ENCODE measurements at regions not wholly inside any gene's neighbourhood (a gene's known extent, or its start where the extent isn't known, plus 50 kb on each side); places are given as distances from the start of the nearest gene placed in this dataset.

DNA sequence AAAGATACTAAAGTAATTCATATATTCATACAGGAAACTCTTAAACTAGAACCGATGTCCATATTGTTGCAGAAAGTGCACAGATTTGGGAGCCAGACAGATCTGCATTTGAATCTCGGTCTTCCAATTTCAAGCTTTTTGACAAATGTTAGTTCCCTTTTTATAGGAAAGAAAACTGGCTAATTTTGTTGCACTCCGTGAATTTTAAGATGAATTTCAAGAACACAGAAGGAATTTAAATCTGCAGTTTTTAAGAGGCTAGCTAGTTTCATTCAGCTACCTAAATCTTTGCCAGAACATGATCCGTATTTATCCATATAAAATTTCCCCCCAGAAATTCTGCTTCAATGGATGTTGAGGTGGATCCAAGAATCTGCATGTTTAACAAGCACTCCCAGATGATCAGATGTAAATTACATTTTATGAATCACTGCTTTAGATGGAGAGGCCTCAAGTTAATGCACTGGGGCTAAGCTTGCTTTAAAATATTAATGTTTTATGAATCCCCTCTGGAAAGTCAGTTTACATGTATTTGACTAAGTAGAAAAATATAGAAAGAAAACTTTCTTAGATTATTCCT lies 1296.3 kb upstream of the CADM2 start:
- FAIRE-seq (no peak), DNase-seq (ENCODE audit: insufficient read length, low spot score) (no peak)
- TF ChIP-seq POU2F2 (IDR thresholded peaks at IDR 0.05; ENCODE audit: low read depth, low read length) (no peak), POLR2A (IDR thresholded peaks at IDR 0.05; ENCODE audit: low read depth, low read length) (no peak), TAF1 (IDR thresholded peaks at IDR 0.05; ENCODE audit: low read depth, low read length) (no peak), SPI1 (IDR thresholded peaks at IDR 0.05; ENCODE audit: low read depth, low read length) (no peak), POLR2AphosphoS5 (IDR thresholded peaks at IDR 0.05; ENCODE audit: low read depth, low read length) (no peak), PAX5 (IDR thresholded peaks at IDR 0.05; ENCODE audit: insufficient read depth, low read length, severe bottlenecking) (no peak)

DNA sequence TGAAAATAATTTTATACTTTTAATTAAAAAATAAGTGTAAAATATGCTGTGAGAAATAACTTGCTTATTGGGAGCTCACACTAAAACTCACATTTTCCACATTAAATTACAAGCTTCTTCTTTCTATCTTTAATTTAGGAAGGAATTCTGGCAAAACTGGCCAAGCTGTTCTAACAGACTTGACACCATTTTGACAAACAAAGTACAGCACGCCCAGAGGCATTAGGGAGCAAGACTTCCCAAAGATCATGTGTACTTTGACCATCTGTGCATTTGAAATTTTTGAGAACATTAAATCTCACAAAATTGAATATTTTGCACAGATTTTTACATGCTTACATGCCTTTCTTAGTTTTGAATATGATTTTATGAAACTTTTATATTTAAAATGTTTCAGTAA lies 1288.4 kb upstream of the CADM2 start:
- no peak for DNase-seq (ENCODE audit: insufficient read length, low spot score)
- TF ChIP-seq SPI1 (IDR thresholded peaks at IDR 0.05; ENCODE audit: low read depth, low read length) (no peak), POU2F2 (IDR thresholded peaks at IDR 0.05; ENCODE audit: low read depth, low read length) (no peak), PAX5 (IDR thresholded peaks at IDR 0.05; ENCODE audit: insufficient read depth, low read length, severe bottlenecking) (no peak), POLR2AphosphoS5 (IDR thresholded peaks at IDR 0.05; ENCODE audit: low read depth, low read length) (no peak), POLR2A (IDR thresholded peaks at IDR 0.05; ENCODE audit: low read depth, low read length) (no peak), TAF1 (IDR thresholded peaks at IDR 0.05; ENCODE audit: low read depth, low read length) (no peak)
- no peak for FAIRE-seq

- DNase-seq (ENCODE audit: insufficient read length, low spot score): no peak
- no peak for TF ChIP-seq TAF1 (IDR thresholded peaks at IDR 0.05; ENCODE audit: low read depth, low read length)
- no peak for TF ChIP-seq PAX5 (IDR thresholded peaks at IDR 0.05; ENCODE audit: insufficient read depth, low read length, severe bottlenecking)
- TF ChIP-seq POU2F2 (IDR thresholded peaks at IDR 0.05; ENCODE audit: low read depth, low read length): no peak
- no peak for TF ChIP-seq POLR2A (IDR thresholded peaks at IDR 0.05; ENCODE audit: low read depth, low read length)
- TF ChIP-seq POLR2AphosphoS5 (IDR thresholded peaks at IDR 0.05; ENCODE audit: low read depth, low read length): no peak
- FAIRE-seq: no peak
Measured at GRCh38 chr3:83683937-83684598, 1274.7 kb upstream of the CADM2 start.

DNA sequence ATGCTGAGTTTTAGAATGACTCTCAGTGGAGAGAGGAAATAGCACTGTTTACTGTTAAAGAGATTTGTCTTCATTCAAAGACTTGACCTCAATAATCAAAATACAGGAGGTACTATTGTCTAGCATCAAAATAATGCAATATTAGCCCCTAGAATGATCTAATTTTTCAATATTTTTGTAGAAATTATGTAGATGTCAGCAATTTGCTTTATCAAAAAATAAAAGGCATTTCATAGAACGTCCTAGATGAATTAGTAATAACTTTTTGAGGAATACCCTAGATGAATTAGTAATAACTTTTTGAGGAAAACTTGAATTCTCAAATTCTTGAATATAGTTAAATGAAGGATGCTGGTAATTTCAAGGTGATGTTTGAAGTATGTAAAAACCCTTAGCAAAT lies 1252.1 kb upstream of the CADM2 start:
- TF ChIP-seq PAX5 (IDR thresholded peaks at IDR 0.05; ENCODE audit: insufficient read depth, low read length, severe bottlenecking) (no peak), POLR2AphosphoS5 (IDR thresholded peaks at IDR 0.05; ENCODE audit: low read depth, low read length) (no peak), SPI1 (IDR thresholded peaks at IDR 0.05; ENCODE audit: low read depth, low read length) (no peak), POLR2A (IDR thresholded peaks at IDR 0.05; ENCODE audit: low read depth, low read length) (no peak), POU2F2 (IDR thresholded peaks at IDR 0.05; ENCODE audit: low read depth, low read length) (no peak), TAF1 (IDR thresholded peaks at IDR 0.05; ENCODE audit: low read depth, low read length) (no peak)
- no peak for DNase-seq (ENCODE audit: insufficient read length, low spot score)
- FAIRE-seq: no peak

DNA sequence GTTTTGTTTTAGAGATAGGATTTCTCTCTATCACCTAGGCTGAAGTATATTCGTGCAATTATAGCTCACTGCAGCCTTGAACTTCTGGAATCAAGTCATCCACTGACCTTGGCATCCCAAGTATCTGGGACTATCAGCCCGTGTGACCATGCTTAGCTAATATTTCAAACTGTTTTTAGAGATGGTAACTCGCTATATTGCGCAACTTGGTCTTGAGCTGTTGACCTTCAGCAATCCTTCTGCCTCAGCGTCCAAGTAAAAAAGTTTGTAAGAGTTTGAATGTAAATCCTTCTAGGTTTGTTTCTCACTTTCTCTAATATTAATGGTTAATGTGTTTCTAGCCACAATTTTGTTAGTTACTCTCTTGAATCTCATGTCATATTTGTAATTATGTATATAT lies 1243.5 kb upstream of the CADM2 start:
- FAIRE-seq (no peak), DNase-seq (ENCODE audit: insufficient read length, low spot score) (no peak)
- TF ChIP-seq PAX5 (IDR thresholded peaks at IDR 0.05; ENCODE audit: insufficient read depth, low read length, severe bottlenecking) (no peak), POLR2A (IDR thresholded peaks at IDR 0.05; ENCODE audit: low read depth, low read length) (no peak), POU2F2 (IDR thresholded peaks at IDR 0.05; ENCODE audit: low read depth, low read length) (no peak), POLR2AphosphoS5 (IDR thresholded peaks at IDR 0.05; ENCODE audit: low read depth, low read length) (no peak), TAF1 (IDR thresholded peaks at IDR 0.05; ENCODE audit: low read depth, low read length) (no peak), SPI1 (IDR thresholded peaks at IDR 0.05; ENCODE audit: low read depth, low read length) (no peak)

- TF ChIP-seq TAF1 (IDR thresholded peaks at IDR 0.05; ENCODE audit: low read depth, low read length): no peak
- TF ChIP-seq PAX5 (IDR thresholded peaks at IDR 0.05; ENCODE audit: insufficient read depth, low read length, severe bottlenecking): no peak
- no peak for DNase-seq (ENCODE audit: insufficient read length, low spot score)
- FAIRE-seq: no peak
Measured at GRCh38 chr3:83729576-83729975, 1229.2 kb upstream of the CADM2 start.

DNA sequence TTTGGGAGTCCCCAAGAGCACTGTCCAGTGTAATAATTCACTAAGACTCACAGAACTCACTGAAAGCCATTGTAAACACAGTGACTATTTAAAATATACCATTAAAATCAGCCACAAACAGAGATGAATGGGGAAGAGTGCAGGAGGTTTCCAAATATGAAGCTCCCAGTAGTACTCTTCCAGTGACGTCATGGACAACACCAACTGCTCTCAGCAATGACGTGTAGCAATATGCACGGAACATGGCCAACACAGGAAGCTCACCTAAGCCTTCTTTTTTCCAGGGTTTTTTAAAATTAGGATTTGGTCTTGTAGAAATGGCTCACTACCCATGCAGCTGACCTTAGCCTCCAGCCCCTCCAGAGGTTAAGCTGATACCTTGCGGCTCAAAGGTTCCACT lies 1224.1 kb upstream of the CADM2 start:
- FAIRE-seq: no peak
- TF ChIP-seq POLR2A (IDR thresholded peaks at IDR 0.05; ENCODE audit: low read depth, low read length) (no peak), PAX5 (IDR thresholded peaks at IDR 0.05; ENCODE audit: insufficient read depth, low read length, severe bottlenecking) (no peak), POU2F2 (IDR thresholded peaks at IDR 0.05; ENCODE audit: low read depth, low read length) (no peak), POLR2AphosphoS5 (IDR thresholded peaks at IDR 0.05; ENCODE audit: low read depth, low read length) (no peak), SPI1 (IDR thresholded peaks at IDR 0.05; ENCODE audit: low read depth, low read length) (no peak), TAF1 (IDR thresholded peaks at IDR 0.05; ENCODE audit: low read depth, low read length) (no peak)
- DNase-seq (ENCODE audit: insufficient read length, low spot score): no peak

DNA sequence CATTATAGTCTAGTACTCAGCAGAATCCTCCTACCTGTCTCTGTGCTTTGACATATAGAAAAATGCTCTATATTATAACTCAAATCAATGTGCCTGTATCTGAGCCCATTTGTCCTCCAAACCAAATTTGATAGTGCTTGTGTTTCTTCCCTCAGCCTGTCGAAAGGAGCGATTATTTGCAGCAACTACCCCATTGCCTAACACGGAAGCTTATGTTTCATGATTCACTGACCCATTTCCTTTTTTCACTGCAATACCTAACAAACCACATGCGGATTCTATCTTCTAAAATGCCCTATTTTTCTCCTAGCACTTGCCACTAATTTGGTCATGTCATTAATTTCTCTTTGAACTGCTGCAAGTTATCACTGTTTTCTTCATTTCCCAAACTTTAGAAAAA lies 1220.6 kb upstream of the CADM2 start:
- DNase-seq (ENCODE audit: insufficient read length, low spot score) (no peak), FAIRE-seq (no peak)
- TF ChIP-seq POLR2AphosphoS5 (IDR thresholded peaks at IDR 0.05; ENCODE audit: low read depth, low read length) (no peak), PAX5 (IDR thresholded peaks at IDR 0.05; ENCODE audit: insufficient read depth, low read length, severe bottlenecking) (no peak), TAF1 (IDR thresholded peaks at IDR 0.05; ENCODE audit: low read depth, low read length) (no peak), POLR2A (IDR thresholded peaks at IDR 0.05; ENCODE audit: low read depth, low read length) (no peak), POU2F2 (IDR thresholded peaks at IDR 0.05; ENCODE audit: low read depth, low read length) (no peak), SPI1 (IDR thresholded peaks at IDR 0.05; ENCODE audit: low read depth, low read length) (no peak)

DNA sequence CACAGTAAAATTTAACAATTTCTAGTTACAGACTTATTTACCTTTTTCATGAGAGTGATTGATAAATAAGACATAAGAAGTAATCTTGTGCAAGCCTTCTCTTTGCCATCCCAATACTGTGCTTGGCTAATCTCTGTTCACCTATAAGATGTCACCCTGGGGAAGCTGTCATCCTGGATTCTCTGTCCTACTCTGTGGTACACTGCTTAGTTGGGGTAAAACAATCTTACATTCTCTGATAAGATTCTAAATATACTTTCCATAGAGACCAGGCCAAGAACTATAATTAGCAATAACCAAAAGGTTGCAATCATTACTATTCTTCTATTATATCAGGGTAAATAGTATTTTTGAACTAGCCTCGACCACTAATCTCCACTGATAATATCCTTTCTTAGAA lies 1218.3 kb upstream of the CADM2 start:
- DNase-seq (ENCODE audit: insufficient read length, low spot score) (no peak), FAIRE-seq (no peak)
- TF ChIP-seq POU2F2 (IDR thresholded peaks at IDR 0.05; ENCODE audit: low read depth, low read length): no peak
- no peak for TF ChIP-seq TAF1 (IDR thresholded peaks at IDR 0.05; ENCODE audit: low read depth, low read length)
- TF ChIP-seq POLR2A (IDR thresholded peaks at IDR 0.05; ENCODE audit: low read depth, low read length): no peak
- TF ChIP-seq SPI1 (IDR thresholded peaks at IDR 0.05; ENCODE audit: low read depth, low read length): no peak
- TF ChIP-seq PAX5 (IDR thresholded peaks at IDR 0.05; ENCODE audit: insufficient read depth, low read length, severe bottlenecking): no peak
- no peak for TF ChIP-seq POLR2AphosphoS5 (IDR thresholded peaks at IDR 0.05; ENCODE audit: low read depth, low read length)

DNA sequence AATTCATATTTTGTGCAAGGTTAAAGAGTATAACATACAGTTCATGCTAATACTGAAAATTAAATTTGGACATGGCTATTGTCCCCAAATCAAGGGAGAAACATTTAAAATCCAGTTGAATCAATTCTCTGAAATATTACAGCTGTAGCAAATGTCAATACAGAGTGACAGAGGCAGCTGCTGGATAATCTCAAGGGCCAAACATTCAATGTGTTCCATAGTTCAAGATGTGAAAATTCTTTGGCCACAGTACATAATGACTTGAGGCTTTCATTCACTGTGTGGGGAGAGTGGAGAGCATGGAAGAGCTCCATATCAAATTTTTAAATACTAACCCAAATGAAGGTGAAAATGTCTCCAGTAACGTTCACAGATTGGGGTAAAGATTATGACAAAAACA lies 1192.8 kb upstream of the CADM2 start:
- DNase-seq (ENCODE audit: insufficient read length, low spot score) (no peak), FAIRE-seq (no peak)
- TF ChIP-seq POU2F2 (IDR thresholded peaks at IDR 0.05; ENCODE audit: low read depth, low read length) (no peak), SPI1 (IDR thresholded peaks at IDR 0.05; ENCODE audit: low read depth, low read length) (no peak), TAF1 (IDR thresholded peaks at IDR 0.05; ENCODE audit: low read depth, low read length) (no peak), POLR2AphosphoS5 (IDR thresholded peaks at IDR 0.05; ENCODE audit: low read depth, low read length) (no peak), PAX5 (IDR thresholded peaks at IDR 0.05; ENCODE audit: insufficient read depth, low read length, severe bottlenecking) (no peak), POLR2A (IDR thresholded peaks at IDR 0.05; ENCODE audit: low read depth, low read length) (no peak)

Measured in GM12891 (cell line).